GM12891 (cell line): ENCODE measurements at regions not wholly inside any gene's neighbourhood (a gene's known extent, or its start where the extent isn't known, plus 50 kb on each side); places are given as distances from the start of the nearest gene placed in this dataset.
A peak's percentile ranks its signal among the peaks of the same experiment; 100 is the strongest.
"Not testable (repeated sequence)": the region's sequence is repeated elsewhere in the genome, so short reads cannot be mapped to it uniquely, and the experiment has no call there.

Source experiments
- DNase-seq: peaks from one replicate; pipeline ENCODE4 v3.0.0; 2011; ENCODE audit warnings: low spot score; ENCODE audit not compliant: insufficient read length
- FAIRE-seq: peaks from 2 replicates; lab custom pipeline; 2011; peaks lifted over from hg19 to GRCh38; lab: Jason Lieb, UNC
- PAX5 ChIP-seq: IDR thresholded peaks from 2 replicates; pipeline ENCODE4 v1.6.1; 2011; ENCODE audit warnings: low read length, moderate library complexity, mild to moderate bottlenecking; ENCODE audit not compliant: insufficient read depth, severe bottlenecking
- POLR2A ChIP-seq: IDR thresholded peaks from 2 replicates; pipeline ENCODE4 v1.6.1; 2011; ENCODE audit warnings: low read depth, low read length, control low read depth
- POLR2AphosphoS5 ChIP-seq: IDR thresholded peaks from 2 replicates; pipeline ENCODE4 v1.6.1; 2011; ENCODE audit warnings: low read depth, low read length, control low read depth
- POU2F2 ChIP-seq: IDR thresholded peaks from 2 replicates; pipeline ENCODE4 v1.6.1; 2011; ENCODE audit warnings: low read depth, mild to moderate bottlenecking, control low read depth, low read length, moderate library complexity
- SPI1 ChIP-seq: IDR thresholded peaks from 2 replicates; pipeline ENCODE4 v1.6.1; 2011; ENCODE audit warnings: low read depth, low read length, control low read depth
- TAF1 ChIP-seq: IDR thresholded peaks from 2 replicates; pipeline ENCODE4 v1.6.1; 2011; ENCODE audit warnings: low read depth, low read length, control low read depth

GRCh38 chr5:1732238-1732941, 67.2 kb downstream of the MRPL36 start:
- no peak for FAIRE-seq

GRCh38 chr5:1731855-1732237, 67.8 kb downstream of the MRPL36 start:
- not testable (repeated sequence) for DNase-seq, FAIRE-seq

More at GRCh38 chr5:1732238-1732941, 67.2 kb downstream of the MRPL36 start:
- peak; percentile 1 for DNase-seq
- TF ChIP-seq POU2F2 (no peak), TAF1 (no peak), PAX5 (no peak), POLR2A (no peak), POLR2AphosphoS5 (no peak), SPI1 (no peak)

GRCh38 chr5:1731091-1731639, 68.5 kb downstream of the MRPL36 start:
- DNase-seq: peak; percentile 4
- no peak for FAIRE-seq
- TF ChIP-seq SPI1 (no peak), POLR2A (no peak), TAF1 (no peak), PAX5 (no peak)

GRCh38 chr5:1730487-1730847, 69.2 kb downstream of the MRPL36 start:
- FAIRE-seq: no peak
- DNase-seq: peak; percentile 1
- no peak for TF ChIP-seq POU2F2
- TF ChIP-seq PAX5: no peak
- TF ChIP-seq TAF1: no peak
- no peak for TF ChIP-seq SPI1
- TF ChIP-seq POLR2AphosphoS5: no peak

GRCh38 chr5:1729641-1730486, 69.8 kb downstream of the MRPL36 start:
- FAIRE-seq (no peak), DNase-seq (peak; percentile 5)
- no peak for TF ChIP-seq POLR2A
- TF ChIP-seq POU2F2: no peak
- no peak for TF ChIP-seq TAF1
- TF ChIP-seq SPI1: no peak

- FAIRE-seq (no peak), DNase-seq (no peak)
- TF ChIP-seq PAX5: no peak
- TF ChIP-seq POLR2A: no peak
- TF ChIP-seq POLR2AphosphoS5: no peak
- TF ChIP-seq POU2F2: no peak
- no peak for TF ChIP-seq TAF1
- no peak for TF ChIP-seq SPI1
Measured at GRCh38 chr5:1728846-1729245, 70.8 kb downstream of the MRPL36 start.

- TF ChIP-seq PAX5 (no peak), POU2F2 (no peak), POLR2A (no peak), TAF1 (no peak), SPI1 (no peak), POLR2AphosphoS5 (no peak)
- DNase-seq (peak; percentile 2), FAIRE-seq (no peak)
Measured at GRCh38 chr5:1727571-1727970, 72.1 kb downstream of the MRPL36 start.

GRCh38 chr5:1726956-1727355, 72.7 kb downstream of the MRPL36 start:
- TF ChIP-seq POU2F2 (no peak), POLR2AphosphoS5 (no peak), TAF1 (no peak), SPI1 (no peak), PAX5 (no peak), POLR2A (no peak)
- no peak for FAIRE-seq

GRCh38 chr5:1726469-1726865, 73.2 kb downstream of the MRPL36 start:
- FAIRE-seq (no peak), DNase-seq (peak; percentile 2)
- TF ChIP-seq POLR2AphosphoS5 (no peak), POLR2A (no peak), PAX5 (no peak), TAF1 (no peak), POU2F2 (no peak), SPI1 (no peak)

More at GRCh38 chr5:1726956-1727355, 72.7 kb downstream of the MRPL36 start:
- DNase-seq: peak; percentile 10
